Small intestine (tissue), 7 donors: ENCODE measurements at regions not wholly inside any gene's neighbourhood (a gene's known extent, or its start where the extent isn't known, plus 50 kb on each side); places are given as distances from the start of the nearest gene placed in this dataset.

Experiments used
- DNase-seq, 2 donors: peaks; one replicate each; pipeline versions ENCODE4 v3.0.0 to v3.0.0-alpha.2; 2013
- FAIRE-seq: peaks from 2 replicates; lab custom pipeline; 2012; peaks lifted over from hg19 to GRCh38; lab: Jason Lieb, UNC
- H3K27ac ChIP-seq, 3 donors: one replicate each; pipeline ENCODE4 v1.5.1; 2013; ENCODE audit warnings: low read length in 2 of 3, mild to moderate bottlenecking in 2 of 3, control low read depth in 1 of 3, inconsistent platforms in 1 of 3, low read depth in 1 of 3, moderate library complexity in 1 of 3
- H3K27me3 ChIP-seq, 3 donors: one replicate each; pipeline ENCODE4 v1.6.1; 2013; ENCODE audit warnings: low read length in 3 of 3, inconsistent platforms in 1 of 3; ENCODE audit not compliant: control insufficient read depth in 3 of 3, insufficient read depth in 3 of 3
- H3K36me3 ChIP-seq, 3 donors: one replicate each; pipeline ENCODE4 v1.6.1; 2013; ENCODE audit warnings: low read length in 3 of 3, inconsistent platforms in 1 of 3, low read depth in 1 of 3, mild to moderate bottlenecking in 1 of 3, moderate library complexity in 1 of 3; ENCODE audit not compliant: control insufficient read depth in 3 of 3, insufficient read depth in 2 of 3
- H3K4me1 ChIP-seq, 3 donors: one replicate each; pipeline ENCODE4 v1.6.1; 2013; ENCODE audit warnings: low read length in 2 of 3, inconsistent platforms in 1 of 3, low read depth in 1 of 3, mild to moderate bottlenecking in 1 of 3, moderate library complexity in 1 of 3; ENCODE audit not compliant: control insufficient read depth in 3 of 3, insufficient read depth in 2 of 3
- H3K4me3 ChIP-seq, 3 donors: one replicate each; pipeline ENCODE4 v1.5.1; 2013; ENCODE audit warnings: low read length in 3 of 3, control low read depth in 1 of 3, inconsistent platforms in 1 of 3, low read depth in 1 of 3, mild to moderate bottlenecking in 1 of 3, moderate library complexity in 1 of 3
- H3K9me3 ChIP-seq, 2 donors: one replicate each; pipeline ENCODE4 v1.6.1; 2013; ENCODE audit warnings: low read depth in 1 of 2, low read length in 1 of 2; ENCODE audit not compliant: control insufficient read depth in 2 of 2, insufficient read depth in 1 of 2
- WGBS, 3 donors: extraction: QIAGEN DNeasy Blood & Tissue Kit; methylation state at CpG; one replicate each; pipeline ENCODE4 v1.1.7; 2013; 5-methylcytosine and 5-hydroxymethylcytosine counted together
- donor health status: healthy with polysubstance abuse.
- donor health status: control.
- donor health status: control.
- donor health status: Bipolar disorder and iron deficiency.
- donor health status: healthy.

GRCh38 chr10:130930821-130931220, 380.7 kb downstream of the TCERG1L start:
- Histone ChIP-seq H3K4me1 (no peaks in the 10 kb centered on the region), H3K36me3 (no peaks in the 10 kb centered on the region), H3K27ac (no peak overlapping the region), H3K4me3 (no peak overlapping the region), H3K27me3 (no peaks in the 10 kb centered on the region), H3K9me3 (no peaks in the 10 kb centered on the region)
- DNase-seq (no peak), FAIRE-seq (no peak)
- 60 to 65% (median 63%) methylated on average over 5 of the region's 5 CpGs for WGBS, 3 donors

- no peak for DNase-seq
- Histone ChIP-seq H3K36me3 (no peaks in the 10 kb centered on the region), H3K27me3 (no peaks in the 10 kb centered on the region), H3K27ac (no peak overlapping the region), H3K4me3 (no peak overlapping the region), H3K9me3 (no peaks in the 10 kb centered on the region), H3K4me1 (no peaks in the 10 kb centered on the region)
- FAIRE-seq: no peak
- WGBS, 3 donors: 72 to 75% (median 73%) methylated on average over 7 of the region's 7 CpGs
Measured at GRCh38 chr10:130931256-130931655, 380.3 kb downstream of the TCERG1L start.

- Histone ChIP-seq H3K27ac (no peak overlapping the region), H3K27me3 (no peaks in the 10 kb centered on the region), H3K4me3 (no peak overlapping the region), H3K9me3 (no peaks in the 10 kb centered on the region), H3K4me1 (no peaks in the 10 kb centered on the region), H3K36me3 (no peaks in the 10 kb centered on the region)
- DNase-seq: no peak
- 77 to 86% (median 80%) methylated on average over 15 of the region's 15 CpGs for WGBS, 3 donors
- FAIRE-seq: no peak
Measured at GRCh38 chr10:130932326-130933007, 379.1 kb downstream of the TCERG1L start.

GRCh38 chr10:130933008-130933390, 378.5 kb downstream of the TCERG1L start:
- DNase-seq (no peak), FAIRE-seq (no peak)
- no peak overlapping the region for H3K27ac ChIP-seq
- no peaks in the 10 kb centered on the region for H3K27me3 ChIP-seq
- H3K4me1 ChIP-seq: no peaks in the 10 kb centered on the region
- H3K9me3 ChIP-seq: no peaks in the 10 kb centered on the region
- WGBS, 3 donors: 74 to 84% (median 77%) methylated on average over 5 of the region's 5 CpGs
- H3K36me3 ChIP-seq: no peaks in the 10 kb centered on the region
- no peak overlapping the region for H3K4me3 ChIP-seq

- Histone ChIP-seq H3K4me1 (no peaks in the 10 kb centered on the region), H3K4me3 (no peak overlapping the region), H3K9me3 (no peaks in the 10 kb centered on the region), H3K27ac (no peak overlapping the region), H3K27me3 (no peaks in the 10 kb centered on the region), H3K36me3 (no peaks in the 10 kb centered on the region)
- DNase-seq (no peak), FAIRE-seq (no peak)
- 51 to 55% (median 52%) methylated on average over 13 of the region's 13 CpGs for WGBS, 3 donors
Measured at GRCh38 chr10:130934293-130935127, 377.0 kb downstream of the TCERG1L start.

- no peak for FAIRE-seq
- Histone ChIP-seq H3K27ac (no peak overlapping the region), H3K36me3 (no peaks in the 10 kb centered on the region), H3K9me3 (no peaks in the 10 kb centered on the region), H3K4me3 (no peak overlapping the region), H3K4me1 (no peaks in the 10 kb centered on the region), H3K27me3 (no peaks in the 10 kb centered on the region)
- DNase-seq: no peak
- WGBS, 3 donors: 23 to 45% (median 39%) methylated on average over 5 of the region's 5 CpGs
Measured at GRCh38 chr10:130935128-130935439, 376.4 kb downstream of the TCERG1L start.

- Histone ChIP-seq H3K27ac (no peak overlapping the region), H3K36me3 (no peaks in the 10 kb centered on the region), H3K4me1 (no peaks in the 10 kb centered on the region), H3K9me3 (no peaks in the 10 kb centered on the region), H3K4me3 (no peak overlapping the region), H3K27me3 (no peaks in the 10 kb centered on the region)
- FAIRE-seq (no peak), DNase-seq (no peak)
- WGBS, 3 donors: 59 to 63% (median 62%) methylated on average over 9 of the region's 9 CpGs
Measured at GRCh38 chr10:130935897-130936550, 375.5 kb downstream of the TCERG1L start.

GRCh38 chr10:130936851-130937250, 374.7 kb downstream of the TCERG1L start:
- Histone ChIP-seq H3K36me3 (no peaks in the 10 kb centered on the region), H3K9me3 (no peaks in the 10 kb centered on the region), H3K27me3 (no peaks in the 10 kb centered on the region), H3K27ac (no peak overlapping the region), H3K4me3 (no peak overlapping the region), H3K4me1 (no peaks in the 10 kb centered on the region)
- DNase-seq: peak in 1 of 2 donors; percentile 2
- FAIRE-seq: no peak
- 23 to 43% (median 42%) methylated on average over 5 of the region's 5 CpGs for WGBS, 3 donors
